ENCODE measurements at regions not wholly inside any gene's neighbourhood (a gene's known extent, or its start where the extent isn't known, plus 50 kb on each side); places are given as distances from the start of the nearest gene placed in this dataset.

DNA sequence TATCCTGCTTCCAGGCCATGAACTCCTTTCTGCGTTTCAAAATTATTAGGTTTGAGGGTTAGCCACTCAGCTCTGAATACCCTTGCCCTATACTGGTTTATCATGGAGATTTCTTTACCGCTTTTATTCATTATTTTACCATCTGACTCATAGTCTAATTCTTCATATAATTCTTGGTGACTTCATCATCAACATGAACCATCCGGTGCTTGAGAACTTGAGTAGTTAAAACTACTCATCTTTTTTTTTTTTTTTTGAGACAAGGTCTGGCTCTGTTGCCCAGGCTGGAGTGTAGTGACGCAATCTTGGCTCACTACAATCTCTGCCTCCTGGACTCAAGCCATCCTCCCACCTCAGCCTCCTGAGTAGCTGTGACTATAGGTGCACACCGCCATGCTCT lies 94.2 kb upstream of the LHCGR start:
- DNase-seq, result no peak

DNA sequence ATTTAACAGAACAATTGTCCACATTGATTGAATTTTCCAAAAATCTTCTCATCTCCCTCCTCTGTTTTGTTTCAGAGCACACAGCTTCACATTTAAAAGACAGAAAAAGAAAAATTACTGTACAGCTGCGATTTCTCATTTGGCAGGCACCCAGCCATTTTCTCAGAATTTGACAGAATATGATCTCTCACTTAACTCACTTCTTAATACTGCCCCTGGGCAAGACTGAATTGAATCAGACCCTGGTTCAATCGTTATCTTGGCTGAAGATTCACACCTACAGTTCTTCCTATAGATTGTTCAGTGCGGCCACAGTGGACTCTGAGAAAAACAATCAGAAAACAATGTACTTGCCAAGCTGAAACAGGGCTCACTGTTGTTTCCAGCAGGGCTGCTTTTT lies 90.2 kb upstream of the LHCGR start:
- no peak for DNase-seq

DNA sequence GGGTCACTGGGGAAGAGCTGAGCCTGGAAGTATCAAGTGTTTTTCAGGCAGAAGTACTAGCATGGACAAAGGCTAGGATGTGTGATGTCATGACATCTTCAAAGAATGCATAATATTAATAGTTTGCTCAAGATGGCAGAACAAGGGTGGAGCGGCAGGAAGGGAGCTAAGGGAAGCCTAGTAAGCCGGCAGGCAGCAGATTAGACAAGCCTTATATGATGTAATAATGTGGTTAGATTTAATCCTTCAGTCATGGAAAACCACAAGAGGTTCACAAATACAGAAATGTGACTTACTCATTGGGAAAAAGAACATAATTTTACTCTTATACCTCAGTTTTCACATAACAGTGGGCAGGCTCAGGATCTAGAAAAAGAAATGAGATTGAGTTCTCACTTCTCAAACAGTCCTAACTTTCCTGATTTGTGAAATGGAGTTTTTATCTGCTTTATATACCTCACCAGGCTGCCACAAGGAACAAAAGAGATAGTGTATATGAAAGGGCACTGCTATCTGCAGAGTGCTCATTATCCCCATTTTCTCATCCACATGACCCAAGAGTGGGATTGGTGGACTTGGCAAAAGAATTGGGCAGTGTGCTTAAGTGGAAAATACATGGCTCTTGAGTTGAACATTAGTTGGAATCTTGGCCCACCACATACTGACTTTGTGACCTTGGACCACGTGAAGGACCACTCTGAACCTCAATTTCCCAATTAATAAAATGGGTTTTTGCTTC lies 89.1 kb upstream of the LHCGR start:
- no peak for DNase-seq

GRCh38 chr2:48841126-48841525 lies 85.6 kb upstream of the LHCGR start:
- no peak for DNase-seq

DNA sequence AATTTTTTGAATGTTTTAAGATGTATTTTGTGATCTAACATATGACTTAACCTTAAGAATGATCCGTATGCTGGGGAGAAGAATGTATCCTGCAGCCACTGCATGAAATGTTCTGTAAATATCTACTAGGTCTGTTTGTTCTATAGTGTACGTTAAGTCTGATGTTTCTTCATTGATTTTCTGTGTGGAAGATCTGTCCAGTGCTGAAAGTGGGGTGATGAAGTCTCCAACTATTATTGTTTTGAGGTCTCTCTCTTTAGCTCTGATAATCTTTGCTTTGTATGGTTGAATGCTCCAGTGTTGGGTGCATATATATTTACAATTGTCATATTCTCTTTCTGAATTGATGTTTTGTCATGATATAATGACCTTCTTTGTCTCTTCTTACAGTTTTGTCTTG lies 82.5 kb upstream of the LHCGR start:
- DNase-seq, result no peak

DNA sequence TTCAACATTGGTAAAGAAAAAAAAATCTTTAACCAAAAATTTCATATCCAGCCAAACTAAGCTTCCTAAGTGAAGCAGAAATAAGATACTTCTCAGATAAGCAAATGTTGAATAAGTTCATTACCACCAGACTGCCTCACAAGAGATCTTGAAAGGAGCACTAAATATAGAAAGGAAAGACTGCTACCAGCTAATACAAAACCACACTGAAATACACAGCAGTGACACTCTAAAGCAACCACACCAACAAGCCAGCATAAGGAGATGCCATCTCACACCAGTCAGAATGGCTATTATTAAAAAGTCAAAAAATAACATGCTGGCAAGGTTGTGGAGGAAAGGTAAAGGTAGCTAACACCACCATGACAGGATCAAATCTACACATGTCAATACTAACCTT lies 74.0 kb upstream of the LHCGR start:
- DNase-seq, result no peak

DNA sequence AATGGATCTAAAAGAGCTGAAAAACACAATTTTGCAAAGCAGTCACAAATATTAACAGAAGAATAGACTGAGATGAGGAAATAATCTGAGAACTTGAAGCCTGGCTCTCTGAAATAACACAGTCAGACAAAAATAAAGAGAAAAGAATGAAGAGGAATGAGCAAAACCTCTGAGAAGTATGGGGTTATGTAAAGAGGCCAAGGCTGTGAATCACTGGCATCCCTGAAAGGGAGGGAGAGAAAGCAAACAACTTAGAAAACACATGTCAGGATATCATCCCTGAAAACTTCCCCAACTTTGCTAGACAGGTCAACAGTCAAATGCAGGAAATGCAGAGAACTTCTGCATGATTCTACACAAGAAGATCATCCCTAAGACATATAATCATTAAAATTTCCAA lies 73.5 kb upstream of the LHCGR start:
- no peak for DNase-seq

- DNase-seq, result no peak
Observed at GRCh38 chr2:48826986-48827385, 71.5 kb upstream of the LHCGR start.

- DNase-seq, result no peak
Observed at GRCh38 chr2:48824116-48824515, 68.6 kb upstream of the LHCGR start.

GRCh38 chr2:48819206-48819735 lies 63.7 kb upstream of the LHCGR start:
- DNase-seq, result no peak

- DNase-seq, result no peak
Observed at GRCh38 chr2:48817355-48817754, 61.8 kb upstream of the LHCGR start.

DNA sequence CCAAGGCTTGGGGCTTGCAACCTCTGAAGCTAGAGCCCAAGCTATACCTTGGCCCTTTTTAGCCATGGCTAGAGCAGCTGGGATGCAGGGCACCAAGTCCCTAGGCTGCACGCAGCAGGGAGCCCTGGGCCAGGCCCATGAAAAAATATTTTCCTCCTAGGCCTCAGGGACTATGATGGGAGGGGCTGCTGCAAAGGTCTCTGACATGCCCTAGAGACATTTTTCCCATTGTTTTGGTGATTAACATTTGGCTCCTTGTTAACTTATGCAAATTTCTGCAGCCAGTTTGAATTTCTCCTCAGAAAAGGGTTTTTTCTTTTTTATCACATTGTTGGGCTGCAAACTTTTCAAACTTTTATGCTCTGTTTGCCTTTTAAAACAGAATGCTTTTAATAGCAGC lies 56.9 kb upstream of the LHCGR start:
- no peak for DNase-seq

DNA sequence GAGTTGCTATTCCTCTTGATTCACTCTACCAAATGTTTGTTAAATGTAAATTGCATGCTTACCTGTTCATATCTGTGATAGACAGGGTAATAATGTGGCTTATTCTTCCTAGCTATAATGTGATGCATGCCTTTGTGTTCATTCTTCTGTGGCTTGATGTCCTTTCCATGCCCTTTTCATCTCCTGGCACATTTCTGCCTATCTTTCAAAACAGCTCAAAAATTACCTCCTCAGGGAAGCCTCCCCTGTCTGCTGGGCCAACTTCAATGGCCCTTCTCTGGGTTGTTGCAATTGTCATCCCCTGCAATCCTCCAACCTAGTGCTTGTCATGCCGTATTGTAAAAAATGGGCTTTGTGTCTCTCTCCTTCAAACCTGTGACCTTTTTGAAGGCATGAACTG lies 52.8 kb upstream of the LHCGR start:
- DNase-seq, result no peak
